Stimulated activated naive CD4-positive, alpha-beta T cell (primary cell): ENCODE measurements at regions not wholly inside any gene's neighbourhood (a gene's known extent, or its start where the extent isn't known, plus 50 kb on each side); places are given as distances from the start of the nearest gene placed in this dataset.
A peak's percentile ranks its signal among the peaks of the same experiment; 100 is the strongest.
"Not testable (repeated sequence)": the region's sequence is repeated elsewhere in the genome, so short reads cannot be mapped to it uniquely, and the experiment has no call there.

ENCODE experiments used
- DNase-seq, 6 experiments: peaks; one replicate each; lab custom pipeline; 2025; lab: John Stamatoyannopoulos, UW

DNA sequence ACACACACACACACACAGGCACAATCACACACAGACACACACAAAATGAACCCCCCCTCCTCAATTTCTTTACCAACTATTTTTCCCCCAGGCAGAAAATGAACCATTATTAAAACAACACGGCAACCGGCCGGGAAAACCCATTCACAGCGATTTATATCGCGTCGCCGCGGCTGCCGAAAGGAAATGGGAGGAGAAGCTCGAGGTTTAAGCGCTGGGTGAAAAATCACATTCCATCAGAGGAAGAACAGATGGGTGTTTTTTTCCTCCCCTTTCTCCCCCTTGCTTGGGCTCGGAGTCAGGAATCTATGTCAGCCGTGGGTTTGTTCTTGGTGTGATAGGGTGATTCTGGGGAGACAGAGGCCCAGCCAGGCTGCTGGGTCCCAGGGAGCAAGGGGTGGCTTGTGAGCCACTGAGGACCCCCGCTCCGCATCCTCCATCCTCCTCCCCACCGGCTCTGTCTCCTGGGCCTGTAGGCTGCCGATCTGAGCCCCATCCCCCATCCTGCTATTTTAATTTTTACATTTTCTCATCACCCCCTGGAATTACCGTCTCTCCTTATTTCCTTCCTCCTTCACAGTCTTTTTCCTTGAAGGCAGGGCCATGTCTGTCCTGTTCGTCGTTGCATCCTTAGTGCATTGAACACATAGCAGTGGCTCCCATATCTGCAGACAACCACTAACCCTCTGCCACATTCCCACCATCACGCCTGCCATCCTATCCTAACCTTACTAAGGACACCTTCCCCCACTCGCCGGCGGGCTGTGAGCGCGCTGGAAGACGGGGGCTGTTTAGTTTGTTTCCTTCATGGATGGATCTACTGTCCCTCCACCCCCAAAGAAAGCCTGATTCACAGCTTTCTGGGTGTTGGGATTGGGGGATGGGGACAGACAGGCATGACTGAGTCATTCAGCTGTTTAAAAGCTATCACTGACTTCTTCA lies 137.7 kb downstream of the CRLF3 start:
- not testable (repeated sequence) for DNase-seq

DNA sequence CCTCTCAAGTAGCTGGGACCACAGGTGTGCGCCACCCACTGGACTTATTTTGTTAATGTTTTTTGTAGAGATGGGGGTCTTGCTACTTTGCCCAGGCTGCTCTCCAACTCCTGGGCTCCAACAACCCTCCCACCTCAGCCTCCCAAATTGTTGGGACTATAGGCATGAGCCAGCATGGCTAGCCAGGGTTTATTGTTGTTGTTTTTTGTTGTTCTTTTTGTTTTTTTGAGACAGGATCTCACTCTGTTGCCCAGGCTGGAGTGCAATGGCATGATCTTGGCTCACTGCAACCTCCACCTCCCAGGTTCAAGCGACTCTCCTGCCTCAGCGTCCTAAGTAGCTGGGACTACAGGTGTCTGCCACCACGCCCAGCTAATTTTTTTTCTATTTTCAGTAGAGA lies 142.2 kb downstream of the CRLF3 start:
- not testable (repeated sequence) for DNase-seq

- DNase-seq, result not testable (repeated sequence)
Measured at GRCh38 chr17:30680681-30681080, 143.8 kb downstream of the CRLF3 start.

DNA sequence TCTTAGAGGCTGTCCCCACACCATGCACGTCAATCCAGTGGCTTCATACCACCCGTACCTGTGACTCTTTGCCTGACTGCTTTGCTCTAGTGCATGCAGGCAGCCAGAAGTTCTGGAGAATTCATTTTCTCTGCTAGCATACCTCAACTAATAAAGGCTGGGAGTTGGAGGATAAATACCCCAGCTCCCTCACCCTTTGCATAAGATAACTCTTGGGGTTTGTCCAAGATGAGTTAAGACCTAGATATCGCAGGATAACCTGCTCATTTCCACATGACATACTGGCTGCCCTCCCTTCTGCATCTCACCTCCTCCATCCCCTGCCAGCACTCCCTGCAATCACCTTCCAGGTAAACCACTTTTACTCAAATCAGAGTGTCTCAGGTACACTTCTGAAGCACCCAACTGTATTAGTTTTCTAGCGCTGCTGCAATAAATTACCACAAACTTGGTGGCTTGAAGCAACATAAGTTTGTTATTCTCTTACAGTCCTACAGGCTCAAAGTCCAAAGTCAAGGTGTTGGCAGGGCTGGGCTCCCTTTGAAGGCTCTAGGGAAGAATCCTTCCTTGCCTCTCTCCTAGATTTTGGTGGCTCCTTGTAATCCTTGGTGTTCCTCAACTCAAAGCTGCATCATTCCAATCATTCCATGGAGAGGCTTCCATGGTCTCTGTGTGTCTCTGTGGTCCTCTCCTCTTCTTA lies 146.8 kb downstream of the CRLF3 start:
- no peak for DNase-seq

- not testable (repeated sequence) for DNase-seq
Measured at GRCh38 chr17:30675777-30676492, 148.6 kb downstream of the CRLF3 start.

DNA sequence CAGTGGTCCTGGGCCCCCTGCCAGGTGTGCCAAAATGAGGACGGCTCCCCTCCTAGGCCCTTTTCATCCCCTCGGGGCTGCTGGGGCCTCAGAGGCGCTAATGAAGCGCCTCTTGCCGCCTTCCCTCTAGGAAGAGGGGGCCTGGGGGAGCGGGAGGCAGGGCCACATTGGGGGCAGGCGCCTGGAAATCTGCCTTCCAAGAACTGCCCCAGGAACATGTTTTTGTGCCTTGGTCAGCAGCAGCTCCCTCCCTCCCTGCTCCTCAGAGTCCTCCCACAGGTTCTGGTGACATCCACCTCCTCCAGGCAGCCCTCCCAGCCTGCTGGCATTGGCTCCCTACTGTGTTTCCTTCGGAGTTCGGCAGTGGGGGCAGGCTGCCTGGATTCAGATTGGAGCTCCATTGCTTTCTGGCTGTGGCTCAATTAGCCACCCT lies 155.3 kb downstream of the CRLF3 start:
- not testable (repeated sequence) for DNase-seq

DNA sequence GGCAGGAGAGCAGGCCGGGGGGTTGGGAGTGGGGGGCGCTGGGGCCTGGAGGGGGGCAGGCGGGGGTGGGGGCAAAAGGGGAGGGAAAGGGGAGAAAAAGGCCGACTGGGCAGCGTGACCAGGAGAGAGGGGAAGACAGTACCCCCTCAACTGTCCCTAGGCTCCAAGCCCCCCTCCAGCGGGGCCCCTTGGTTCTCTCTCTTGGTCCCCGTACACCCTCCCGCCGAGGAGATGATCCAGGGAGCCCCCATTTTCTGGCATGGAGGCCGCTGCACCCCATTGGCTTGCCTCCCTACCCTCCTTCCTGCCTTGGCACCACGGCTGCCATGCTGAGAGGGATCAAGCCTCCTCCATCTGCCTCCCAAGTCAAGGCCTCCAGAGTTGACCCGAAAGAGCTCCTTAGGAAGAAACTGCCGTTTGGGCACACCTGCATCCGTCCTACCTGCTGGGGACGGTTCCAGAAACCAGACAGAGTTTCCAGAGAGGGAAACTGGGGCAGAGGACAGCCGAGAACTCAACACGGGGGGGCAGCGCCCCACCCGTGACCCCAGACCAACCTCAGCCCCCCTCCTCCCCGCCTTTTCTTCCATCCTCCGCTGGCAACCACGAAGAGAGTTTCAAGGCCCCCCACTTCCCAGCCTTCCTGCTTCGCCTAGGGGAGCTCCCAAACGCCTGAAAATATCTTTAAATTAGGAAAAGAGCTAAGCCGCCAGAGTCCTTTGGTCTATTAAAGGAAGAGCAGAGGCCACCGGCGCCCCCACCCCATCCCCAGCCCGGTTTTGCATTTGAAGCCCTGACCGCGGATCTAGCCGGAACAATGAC lies 155.9 kb downstream of the CRLF3 start:
- not testable (repeated sequence) for DNase-seq

GRCh38 chr17:30667657-30668359 lies 156.7 kb downstream of the CRLF3 start:
- DNase-seq, result peak in 1 of 6 experiments; percentile 16

DNA sequence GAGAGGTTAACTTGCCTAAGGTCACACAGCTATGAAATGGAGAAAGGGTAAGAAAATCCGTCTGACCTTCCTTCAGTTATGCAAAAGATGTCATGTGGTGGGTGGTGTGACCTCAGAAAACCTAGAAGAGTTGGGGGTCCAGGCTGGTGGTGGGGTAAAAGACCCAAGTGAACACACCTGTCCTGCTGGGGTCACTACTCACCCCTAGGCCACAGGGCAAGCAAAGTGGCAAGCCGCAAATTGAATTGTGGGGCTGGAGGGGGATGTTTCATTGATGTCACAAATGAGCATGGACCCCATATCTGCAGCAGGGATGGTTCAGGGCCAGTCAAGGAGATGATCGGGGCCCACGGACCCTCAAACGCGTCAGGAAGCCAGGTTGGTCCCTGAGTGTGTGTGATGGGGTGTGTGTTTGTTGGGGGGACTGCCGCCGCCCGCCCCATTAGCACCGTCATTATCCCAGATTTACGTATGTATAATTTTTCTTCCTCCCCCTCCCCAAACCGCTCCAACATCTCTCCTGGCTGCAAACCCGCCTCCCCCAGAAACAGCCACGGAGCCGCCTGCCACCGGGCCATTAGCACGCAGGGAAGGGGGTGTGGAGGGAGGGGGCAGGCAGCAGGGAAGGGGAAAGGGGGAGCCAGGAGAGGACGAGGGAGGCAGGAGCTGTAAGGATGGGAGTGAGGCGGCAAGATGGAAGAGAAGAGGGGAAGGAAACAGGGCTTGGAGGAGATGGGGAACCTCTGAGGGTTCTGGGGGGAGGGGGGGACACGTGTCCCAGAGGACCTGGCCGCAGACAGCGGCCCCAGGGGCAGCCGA lies 157.4 kb downstream of the CRLF3 start:
- DNase-seq, result not testable (repeated sequence)

DNA sequence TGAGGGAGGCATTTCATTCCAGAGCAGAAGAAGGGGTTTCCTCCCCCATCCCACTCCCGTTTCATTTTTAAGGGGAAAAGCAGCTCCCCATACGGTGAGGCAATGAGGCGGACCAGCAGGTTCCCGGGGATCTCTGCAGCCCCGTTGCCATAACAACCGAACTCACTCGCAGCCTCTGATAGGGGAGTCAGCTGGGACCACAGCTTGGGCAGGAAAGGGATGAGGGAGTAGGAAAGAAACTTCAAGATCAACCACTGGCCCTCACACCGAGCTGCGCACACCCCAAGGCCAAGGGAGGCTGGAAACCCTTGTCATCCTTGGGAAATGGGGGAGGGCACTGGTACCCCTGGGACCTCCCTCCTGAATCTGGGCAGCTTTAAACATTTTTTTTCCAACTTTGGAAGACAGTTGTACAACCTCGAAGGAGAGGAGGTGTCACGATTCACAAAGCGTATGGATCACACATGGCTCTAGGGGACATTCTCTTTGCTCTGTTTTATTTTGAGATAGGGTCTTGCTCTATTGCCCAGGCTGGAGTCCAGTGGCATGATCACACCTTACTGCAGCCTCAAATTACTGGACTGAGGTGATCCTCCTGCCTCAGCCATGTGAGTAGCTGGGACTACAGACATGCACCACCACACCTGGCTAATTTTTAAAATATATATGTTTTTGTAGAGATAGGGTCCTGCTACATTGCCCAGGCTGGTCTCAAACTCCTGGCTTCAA lies 160.6 kb downstream of the CRLF3 start:
- DNase-seq, result not testable (repeated sequence)

GRCh38 chr17:30657148-30657547 lies 167.3 kb downstream of the CRLF3 start:
- DNase-seq, result not testable (repeated sequence)

DNA sequence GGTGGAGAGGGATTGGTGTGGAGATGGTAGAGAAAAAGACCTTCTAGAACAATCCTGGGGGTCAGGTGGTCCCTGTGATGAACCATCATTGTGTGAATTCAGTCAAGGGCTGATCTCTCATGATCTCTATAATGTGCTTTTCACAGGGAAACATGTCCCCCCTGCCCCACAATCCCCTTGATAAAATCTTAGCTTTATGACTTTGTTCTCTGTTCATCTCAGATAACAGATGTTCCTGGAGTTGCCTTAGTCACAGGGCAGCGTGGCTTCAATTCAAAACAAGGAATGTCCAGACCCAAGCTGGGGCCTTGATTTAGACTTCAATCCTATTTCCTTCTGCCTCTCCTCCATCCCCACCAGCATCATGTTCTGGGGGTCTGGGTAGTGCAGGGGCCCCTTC lies 171.5 kb downstream of the CRLF3 start:
- not testable (repeated sequence) for DNase-seq

DNA sequence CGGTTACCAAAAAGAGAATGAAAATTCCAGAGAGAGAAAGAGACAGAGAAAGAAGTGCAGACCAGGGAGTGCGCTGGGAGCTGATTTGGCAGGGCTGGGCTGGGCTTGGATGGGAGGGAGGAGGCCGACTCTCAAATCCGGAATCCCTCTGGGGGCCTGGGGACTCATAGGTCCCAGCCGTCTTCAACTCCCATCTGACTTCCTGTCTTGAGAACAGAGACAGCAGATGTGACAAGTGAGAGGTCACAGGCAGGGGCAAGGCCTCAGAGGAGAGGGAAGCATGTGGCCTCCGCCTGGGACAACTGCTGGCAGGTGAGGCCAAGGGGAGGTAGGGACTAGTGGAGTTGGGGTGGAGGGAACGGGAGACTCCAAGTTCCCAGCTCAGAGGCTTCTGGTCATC lies 172.9 kb downstream of the GOSR1 start:
- DNase-seq, result not testable (repeated sequence)

- not testable (repeated sequence) for DNase-seq
Measured at GRCh38 chr17:30648015-30648620, 170.9 kb downstream of the GOSR1 start.

DNA sequence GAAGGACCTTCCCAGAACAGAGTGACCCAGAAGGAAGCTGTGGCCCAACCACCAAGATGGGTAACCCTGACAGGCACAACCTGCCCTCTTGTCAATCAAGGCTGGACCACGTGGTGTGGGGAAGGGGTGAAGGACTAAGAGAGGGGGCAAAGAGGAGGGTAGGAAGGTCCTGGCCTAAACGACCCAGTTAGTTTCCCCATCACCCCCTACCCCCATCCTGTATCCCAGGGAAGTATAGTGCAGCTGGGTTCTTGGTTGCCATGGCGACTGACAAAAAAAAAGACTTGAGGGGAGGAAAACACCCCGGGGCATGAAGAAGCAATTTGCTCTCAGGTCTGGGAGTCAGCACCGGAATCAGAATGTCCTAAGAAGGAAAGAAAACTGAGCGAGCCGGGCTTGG lies 168.7 kb downstream of the GOSR1 start:
- not testable (repeated sequence) for DNase-seq

- DNase-seq, result not testable (repeated sequence)
Measured at GRCh38 chr17:30644713-30645112, 167.5 kb downstream of the GOSR1 start.

GRCh38 chr17:30644287-30644686 lies 167.1 kb downstream of the GOSR1 start:
- DNase-seq, result not testable (repeated sequence)

GRCh38 chr17:30641428-30641827 lies 164.2 kb downstream of the GOSR1 start:
- not testable (repeated sequence) for DNase-seq

DNA sequence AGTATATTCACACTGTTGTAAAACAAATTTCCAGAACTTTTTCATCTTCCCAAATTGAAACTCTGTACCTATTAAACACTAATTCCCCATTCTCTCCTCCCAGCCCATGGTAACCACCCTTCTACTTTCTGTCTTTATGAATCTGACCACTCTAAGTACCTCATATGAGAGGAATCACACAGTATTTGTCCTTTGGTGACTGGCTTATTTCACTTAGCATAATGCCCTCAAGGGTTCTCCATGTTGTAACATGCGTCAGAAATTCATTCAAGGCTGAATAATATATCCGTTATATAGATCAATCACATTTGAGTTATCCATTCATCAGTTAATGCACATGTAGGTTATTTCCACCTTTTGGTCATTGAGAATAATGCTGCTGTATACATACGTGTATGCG lies 162.2 kb downstream of the GOSR1 start:
- DNase-seq, result not testable (repeated sequence)
